HG03469 (cell line): ENCODE measurements at regions not wholly inside any gene's neighbourhood (a gene's known extent, or its start where the extent isn't known, plus 50 kb on each side); places are given as distances from the start of the nearest gene placed in this dataset.

Experiments used
- ATAC-seq: cut with Tn5 transposase; IDR thresholded peaks from one replicate; pipeline ENCODE4 v1.9.1; 2021; ENCODE audit warnings: mild to moderate bottlenecking, moderate library complexity, moderate number of reproducible peaks; ENCODE audit not compliant: unreplicated experiment

- ATAC-seq, result no peak
These were observed 85.2 kb upstream of the INSIG1 start for GRCh38 chr7:155212301-155213015.

DNA sequence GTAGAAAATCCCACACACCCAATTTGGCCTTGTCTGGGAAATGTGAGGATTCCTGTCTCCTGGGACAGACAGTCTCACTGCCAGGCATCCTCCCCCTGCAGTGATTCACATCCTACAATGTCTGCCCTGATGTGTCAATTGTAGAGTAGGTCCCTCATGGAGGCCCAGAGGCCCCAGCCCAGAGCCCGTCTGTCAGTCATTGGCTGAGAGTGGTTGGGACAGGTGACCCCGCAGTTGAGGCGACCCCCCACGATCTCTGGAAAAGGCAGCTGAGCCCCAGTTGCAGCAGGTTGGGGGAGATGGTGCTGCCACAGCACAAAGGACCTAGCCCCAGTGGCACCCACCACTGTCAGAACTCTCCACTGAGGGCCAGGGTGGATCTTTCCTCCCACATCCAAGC lies 84.3 kb upstream of the INSIG1 start:
- no peak for ATAC-seq

DNA sequence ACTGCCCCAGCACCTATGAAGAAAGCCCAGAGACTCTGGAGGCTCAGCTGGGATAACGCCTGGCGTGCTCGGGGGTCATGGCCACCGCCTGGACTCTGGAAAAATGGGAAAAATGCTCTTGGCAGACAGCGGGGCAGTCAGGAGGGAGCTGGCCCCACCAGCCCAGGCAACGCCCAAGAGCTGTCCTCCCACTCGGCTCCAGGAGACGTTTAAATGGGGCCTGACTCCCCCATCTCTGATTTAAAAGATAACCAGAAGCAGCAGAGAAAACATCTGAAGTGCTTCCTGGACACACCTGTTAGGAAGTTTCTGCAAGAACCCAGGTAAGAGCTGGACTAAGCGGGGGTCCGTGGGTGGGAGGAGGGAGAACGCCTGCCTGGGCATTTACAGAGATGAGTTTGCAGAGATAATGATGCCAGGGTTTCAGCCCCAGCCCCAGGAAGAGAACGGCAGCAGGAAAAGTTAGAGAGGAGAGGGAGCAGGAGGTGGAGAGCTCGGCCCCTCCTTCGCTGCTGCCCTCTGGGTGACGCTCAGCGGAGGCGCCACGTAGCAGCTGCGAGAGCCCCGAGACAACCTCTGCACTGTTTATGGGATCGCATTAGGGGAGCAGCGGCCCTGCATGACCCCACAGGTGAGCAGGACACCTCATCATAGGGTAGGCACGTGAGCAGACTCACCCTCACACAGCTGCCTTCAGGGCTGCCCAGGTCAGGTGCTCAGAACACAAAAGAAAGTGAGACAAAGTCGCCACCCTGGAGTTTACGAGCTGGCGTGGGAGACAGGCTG lies 83.5 kb upstream of the INSIG1 start:
- no peak for ATAC-seq

- ATAC-seq, result no peak
These were observed 81.9 kb upstream of the INSIG1 start for GRCh38 chr7:155215576-155216325.

GRCh38 chr7:155216475-155217272 lies 81.0 kb upstream of the INSIG1 start:
- no peak for ATAC-seq

DNA sequence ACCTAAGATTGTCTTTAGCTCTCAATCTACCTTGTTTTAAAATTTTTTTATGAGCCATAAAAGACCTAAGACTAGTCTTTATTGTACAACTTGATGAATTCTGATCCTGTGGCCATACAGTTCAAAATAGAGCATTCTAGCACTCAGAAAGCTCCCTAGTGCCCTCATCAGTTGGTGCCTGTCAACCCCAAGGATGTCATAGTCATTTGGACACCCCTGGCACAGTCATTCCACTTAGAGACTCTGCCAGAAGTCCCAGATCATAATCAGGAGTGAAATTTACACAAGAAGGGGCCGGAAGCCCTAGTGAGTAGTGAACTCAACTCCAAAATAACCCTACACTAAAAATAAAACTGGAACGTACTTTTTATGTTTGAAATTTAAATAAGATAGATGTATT lies 80.0 kb upstream of the INSIG1 start:
- peak; percentile 48 for ATAC-seq

DNA sequence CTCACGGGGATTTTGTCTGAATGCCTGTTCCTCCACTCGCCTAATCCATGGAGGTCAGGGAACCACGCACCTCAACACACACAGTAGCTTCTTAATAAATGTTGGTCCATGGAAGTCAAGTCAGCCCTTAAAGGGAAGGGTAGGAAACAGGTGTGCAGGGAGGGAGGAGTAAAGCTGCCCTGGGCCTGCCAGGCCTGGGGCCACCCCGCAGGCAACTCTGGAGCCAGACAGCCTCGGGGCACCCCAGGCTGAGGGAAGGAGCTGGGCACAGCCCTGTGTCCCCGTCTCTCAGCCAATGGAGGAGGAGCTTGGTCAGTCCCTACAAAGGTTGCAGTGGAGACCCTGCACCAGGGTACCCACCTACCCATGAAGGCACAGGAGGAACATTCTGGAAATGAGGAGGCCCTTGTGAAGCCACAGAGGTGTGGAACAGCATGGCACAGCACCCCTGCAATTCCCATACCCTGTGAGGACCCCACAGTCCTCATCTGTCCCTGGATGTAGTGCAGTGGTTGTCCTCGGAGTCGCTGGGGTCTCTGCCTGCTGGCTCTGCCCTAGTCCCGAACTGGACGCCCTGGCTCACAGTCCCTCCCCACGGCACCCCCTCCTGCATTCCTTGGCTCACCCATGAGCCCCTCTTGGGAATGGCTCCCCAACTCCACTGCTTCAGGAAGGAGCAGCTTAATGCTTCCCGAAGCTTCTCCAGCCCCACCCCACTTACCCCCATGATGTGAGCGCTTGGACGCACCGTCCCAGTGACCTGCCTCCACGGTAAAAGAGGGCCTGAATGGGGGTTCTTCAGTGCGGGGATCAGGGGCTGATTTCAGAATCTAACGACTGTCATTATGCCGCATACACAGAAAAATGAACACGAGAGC lies 79.2 kb upstream of the INSIG1 start:
- ATAC-seq, result no peak

DNA sequence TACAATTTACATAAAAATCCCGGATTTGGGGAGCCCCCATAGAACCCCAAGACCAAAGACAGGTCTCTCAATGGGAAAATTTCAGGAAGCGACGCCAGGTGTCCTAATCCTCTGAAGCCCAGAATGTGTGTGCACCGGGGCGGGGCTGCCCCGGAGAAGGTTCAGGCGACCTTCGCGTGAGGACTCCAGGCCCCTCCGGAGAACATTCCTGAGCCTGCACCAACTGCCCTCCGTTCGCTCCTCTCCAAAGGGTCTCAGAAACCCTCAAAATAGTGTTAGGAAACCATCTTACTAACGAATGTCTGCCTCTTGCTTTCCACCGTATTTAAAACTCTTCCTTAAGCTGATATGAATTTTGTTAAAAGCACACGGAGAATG lies 78.5 kb upstream of the INSIG1 start:
- ATAC-seq, result no peak

DNA sequence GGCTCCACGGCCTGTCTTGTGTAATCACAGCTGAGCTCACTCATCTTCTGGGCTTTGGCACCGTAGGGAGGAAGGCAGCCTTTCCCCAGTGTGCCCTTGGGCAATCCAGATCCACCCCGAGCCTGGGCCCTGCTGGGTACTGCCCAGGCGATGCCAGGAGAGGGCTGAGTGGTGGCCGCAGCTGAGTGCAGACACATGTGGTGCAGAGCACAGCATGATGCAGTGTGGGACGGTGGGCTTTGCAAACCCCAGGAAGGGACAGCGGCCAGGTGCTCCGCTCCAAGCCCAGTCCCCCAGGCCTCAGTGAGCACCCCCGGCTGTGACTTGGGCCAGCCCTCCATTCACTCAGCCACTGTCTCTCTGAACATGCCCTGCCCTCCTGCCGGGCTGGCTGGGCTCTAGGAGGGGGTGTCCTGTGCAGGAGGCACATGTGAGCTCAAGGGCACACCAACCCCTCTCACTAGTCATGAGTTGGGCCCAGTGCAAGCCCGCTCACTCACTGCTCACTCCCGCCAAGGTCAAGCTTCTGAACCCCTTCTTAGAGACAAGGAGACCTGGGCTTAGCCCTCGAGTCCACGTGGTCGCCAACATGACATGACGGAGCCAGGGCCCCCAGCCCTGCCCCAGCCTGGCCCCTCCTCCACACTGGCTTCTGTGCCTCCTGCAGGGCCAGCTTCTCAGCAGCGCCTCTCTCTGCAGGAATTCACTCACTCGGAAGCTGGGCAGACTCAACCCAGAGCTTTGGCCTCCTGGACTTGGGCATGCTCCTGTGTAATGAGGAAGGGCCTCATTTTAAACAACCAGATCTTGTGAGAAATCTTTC lies 77.5 kb upstream of the INSIG1 start:
- no peak for ATAC-seq

DNA sequence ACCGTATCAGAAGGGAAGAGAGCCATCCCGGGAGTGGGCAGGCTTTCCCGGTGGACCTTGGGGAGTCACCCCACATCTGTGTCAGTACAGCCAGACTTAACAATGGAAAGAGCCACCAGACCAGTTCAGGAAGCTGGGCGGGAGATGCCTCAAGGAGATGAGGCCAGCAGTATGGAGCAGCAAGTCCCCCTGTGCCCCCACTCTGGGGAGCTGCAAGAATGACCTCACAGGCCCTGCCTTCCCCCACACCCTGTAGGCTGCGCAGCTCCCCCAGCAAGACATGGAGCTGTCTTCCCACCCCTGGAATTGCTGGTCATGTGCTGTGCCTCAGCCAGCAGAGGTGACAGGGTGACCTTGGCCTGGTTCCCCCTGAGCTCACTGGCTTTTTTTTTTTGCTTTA lies 76.8 kb upstream of the INSIG1 start:
- no peak for ATAC-seq

GRCh38 chr7:155221547-155221946 lies 76.1 kb upstream of the INSIG1 start:
- no peak for ATAC-seq

DNA sequence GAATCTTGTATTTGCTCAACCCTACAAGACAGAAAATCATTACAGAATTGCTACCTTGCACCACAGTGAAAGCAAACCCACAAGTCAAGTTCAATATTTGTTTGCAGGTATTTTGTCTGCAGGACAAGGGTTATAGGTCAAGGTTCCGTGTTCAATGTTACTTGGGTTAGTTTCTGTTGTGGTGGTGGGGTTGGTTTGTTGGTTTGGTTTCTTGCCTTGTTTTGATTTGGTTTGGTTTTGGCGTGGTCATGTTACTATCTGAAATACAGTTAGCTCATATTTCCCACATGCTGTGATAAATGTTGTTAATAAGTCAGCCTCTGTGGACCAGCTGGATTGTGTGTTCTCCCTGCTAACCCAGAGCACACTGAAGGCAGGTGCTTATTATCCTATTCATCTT lies 75.6 kb upstream of the INSIG1 start:
- ATAC-seq, result no peak

DNA sequence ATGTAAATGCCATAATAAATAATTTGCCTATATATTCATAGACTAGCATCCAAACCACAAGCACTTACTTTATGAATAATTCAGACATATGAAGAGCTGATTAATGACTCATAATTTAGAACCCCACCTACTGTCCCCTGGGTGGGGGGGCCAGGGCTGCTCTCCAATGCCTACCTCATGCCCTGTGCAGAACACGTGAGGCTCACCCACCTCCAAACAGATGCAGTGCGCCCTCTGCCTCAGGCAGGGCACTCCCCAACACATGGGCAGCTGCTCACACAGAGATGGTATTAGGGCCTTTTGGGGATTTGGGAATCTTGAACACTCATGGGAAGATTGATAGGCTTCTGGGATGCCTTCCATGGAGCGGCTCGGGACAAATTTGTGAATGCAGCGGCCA lies 75.1 kb upstream of the INSIG1 start:
- no peak for ATAC-seq

DNA sequence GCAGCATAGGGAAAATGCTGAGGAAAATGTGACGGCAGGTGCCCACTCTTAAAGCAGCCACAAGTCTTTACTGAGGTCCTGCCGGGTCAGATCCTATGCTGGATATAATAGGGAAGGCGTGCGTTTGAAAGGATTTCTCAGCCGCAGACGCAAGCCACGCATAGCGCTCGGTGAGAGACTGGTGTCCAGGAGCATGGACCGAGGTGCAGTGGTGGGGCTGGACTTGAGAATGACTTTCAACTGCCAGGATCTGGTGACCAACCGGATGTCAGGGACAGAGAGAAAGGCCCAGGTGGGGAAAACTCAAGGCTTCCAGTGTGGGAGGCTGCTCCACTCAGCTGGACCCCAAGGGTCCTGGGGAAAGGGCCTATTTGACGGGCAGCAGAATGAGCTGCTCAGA lies 74.7 kb upstream of the INSIG1 start:
- ATAC-seq, result no peak

DNA sequence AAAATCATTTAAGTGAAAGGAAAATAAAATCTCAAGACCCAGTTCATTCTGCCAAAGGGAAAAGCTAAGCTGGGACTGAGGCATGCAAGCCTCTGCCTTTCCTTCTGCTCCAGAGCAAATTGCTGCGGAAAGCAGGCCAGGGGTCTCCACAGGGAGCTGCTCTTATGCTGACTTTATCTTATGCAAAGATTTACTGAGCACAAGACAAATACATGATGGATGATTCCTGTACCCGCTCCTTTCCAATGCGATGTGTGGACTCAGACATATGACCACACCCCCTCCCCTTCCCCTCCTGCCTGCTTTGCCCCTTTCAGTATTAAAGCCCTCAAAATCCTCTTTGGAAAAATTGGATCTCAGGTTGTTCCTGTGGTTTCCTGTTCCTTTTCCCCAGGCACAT lies 74.2 kb upstream of the INSIG1 start:
- no peak for ATAC-seq

DNA sequence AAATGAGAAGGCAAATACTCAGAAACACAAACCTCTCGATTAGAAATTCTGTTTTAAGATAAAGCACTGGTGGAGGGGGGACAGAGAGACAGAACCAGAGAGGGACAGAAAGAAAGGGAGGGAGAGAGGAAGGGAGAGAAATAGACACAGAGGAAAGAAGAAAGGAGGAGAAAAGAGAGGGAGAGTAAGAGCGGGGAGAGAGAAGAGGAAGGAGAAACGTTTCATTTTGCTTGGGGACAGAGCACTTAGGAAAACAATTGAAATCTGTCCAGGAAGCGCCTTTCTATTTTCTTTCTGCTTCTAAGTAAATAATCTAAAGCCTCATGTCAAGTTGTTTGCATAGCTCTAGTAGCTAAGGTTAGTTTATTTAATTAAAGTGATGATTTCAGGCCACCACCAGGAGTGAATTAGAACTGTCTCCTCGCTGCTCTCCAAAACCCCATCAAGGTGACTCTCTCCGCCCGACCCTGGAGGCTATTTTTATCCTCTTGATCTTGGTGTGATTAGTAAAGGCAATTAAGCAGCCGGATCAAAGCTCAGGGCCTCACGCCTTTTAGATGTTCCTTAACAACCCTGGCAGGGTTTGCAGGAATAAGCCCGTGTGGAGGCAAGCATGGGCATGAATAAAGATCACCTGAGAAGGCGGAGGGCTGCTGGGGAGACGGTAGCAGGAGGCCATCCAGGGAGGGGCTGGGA lies 73.4 kb upstream of the INSIG1 start:
- no peak for ATAC-seq

DNA sequence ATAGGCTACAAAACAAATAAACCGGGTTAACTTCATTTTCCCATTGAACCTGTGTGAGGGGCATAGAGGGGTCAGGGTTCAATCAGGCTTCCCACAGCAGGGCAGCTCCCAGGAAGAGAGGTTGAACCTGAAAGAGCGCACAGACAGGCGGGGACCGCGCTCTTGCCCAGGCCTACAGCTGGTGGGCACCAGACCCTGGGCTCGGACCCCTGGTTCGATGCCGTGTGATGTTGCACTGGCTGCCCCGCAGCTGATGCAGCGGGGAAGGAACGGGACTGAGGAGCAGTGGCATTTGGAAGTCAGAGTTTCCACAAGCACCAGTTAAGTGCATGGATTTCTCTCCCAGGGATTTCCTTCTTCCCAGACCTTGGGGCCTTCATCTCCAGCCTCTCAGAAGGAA lies 72.6 kb upstream of the INSIG1 start:
- ATAC-seq, result no peak

DNA sequence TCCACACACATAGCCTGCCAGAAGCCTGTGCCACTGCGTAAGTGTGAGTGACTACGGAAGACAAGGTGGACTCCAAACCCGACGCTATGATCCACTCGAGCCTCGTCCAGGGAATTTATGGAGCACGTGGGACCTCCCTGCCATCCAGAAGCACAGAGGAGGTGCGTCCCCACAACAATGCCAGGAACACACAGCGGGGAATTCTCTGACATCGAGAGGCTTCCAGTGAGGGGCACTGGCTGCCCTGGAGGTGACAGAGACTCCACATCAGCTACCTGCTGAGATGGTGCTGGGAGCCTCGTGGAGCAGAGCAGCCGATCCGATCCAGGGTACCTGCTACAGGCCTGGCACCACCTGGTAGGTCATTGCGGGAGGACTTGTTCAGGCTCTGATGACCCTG lies 72.2 kb upstream of the INSIG1 start:
- ATAC-seq, result no peak
